ENCODE measurements at regions not wholly inside any gene's neighbourhood (a gene's known extent, or its start where the extent isn't known, plus 50 kb on each side); places are given as distances from the start of the nearest gene placed in this dataset.

- no peak for ATAC-seq (ENCODE audit: insufficient number of reproducible peaks, low FRiP score, low read depth)
- Histone ChIP-seq H3K27ac (no peak overlapping the region), H3K9me3 (no peaks in the 10 kb centered on the region), H3K27me3 (replicated peaks; ENCODE audit: insufficient read depth) (no peaks in the 10 kb centered on the region), H3K4me3 (no peak overlapping the region), H3K4me1 (ENCODE audit: control insufficient read depth in 1 of 2, low read depth in 2 of 2) (no peaks in the 10 kb centered on the region), H3K36me3 (no peaks in the 10 kb centered on the region)
- DNase-seq (ENCODE audit: low spot score), result no peak
- TF ChIP-seq CTCF (IDR thresholded peaks at IDR 0.05), result no peak
Observed at GRCh38 chr22:48615171-48616008, 1212.3 kb downstream of the BRD1 start.

GRCh38 chr22:48613566-48614200 lies 1214.0 kb downstream of the BRD1 start:
- Histone ChIP-seq H3K9me3 (no peaks in the 10 kb centered on the region), H3K4me1 (ENCODE audit: control insufficient read depth in 1 of 2, low read depth in 2 of 2) (no peaks in the 10 kb centered on the region), H3K36me3 (no peaks in the 10 kb centered on the region), H3K4me3 (no peak overlapping the region), H3K27me3 (replicated peaks; ENCODE audit: insufficient read depth) (no peaks in the 10 kb centered on the region), H3K27ac (no peak overlapping the region)
- ATAC-seq (ENCODE audit: insufficient number of reproducible peaks, low FRiP score, low read depth) (no peak), DNase-seq (ENCODE audit: low spot score) (no peak)
- no peak for TF ChIP-seq CTCF (IDR thresholded peaks at IDR 0.05)

DNA sequence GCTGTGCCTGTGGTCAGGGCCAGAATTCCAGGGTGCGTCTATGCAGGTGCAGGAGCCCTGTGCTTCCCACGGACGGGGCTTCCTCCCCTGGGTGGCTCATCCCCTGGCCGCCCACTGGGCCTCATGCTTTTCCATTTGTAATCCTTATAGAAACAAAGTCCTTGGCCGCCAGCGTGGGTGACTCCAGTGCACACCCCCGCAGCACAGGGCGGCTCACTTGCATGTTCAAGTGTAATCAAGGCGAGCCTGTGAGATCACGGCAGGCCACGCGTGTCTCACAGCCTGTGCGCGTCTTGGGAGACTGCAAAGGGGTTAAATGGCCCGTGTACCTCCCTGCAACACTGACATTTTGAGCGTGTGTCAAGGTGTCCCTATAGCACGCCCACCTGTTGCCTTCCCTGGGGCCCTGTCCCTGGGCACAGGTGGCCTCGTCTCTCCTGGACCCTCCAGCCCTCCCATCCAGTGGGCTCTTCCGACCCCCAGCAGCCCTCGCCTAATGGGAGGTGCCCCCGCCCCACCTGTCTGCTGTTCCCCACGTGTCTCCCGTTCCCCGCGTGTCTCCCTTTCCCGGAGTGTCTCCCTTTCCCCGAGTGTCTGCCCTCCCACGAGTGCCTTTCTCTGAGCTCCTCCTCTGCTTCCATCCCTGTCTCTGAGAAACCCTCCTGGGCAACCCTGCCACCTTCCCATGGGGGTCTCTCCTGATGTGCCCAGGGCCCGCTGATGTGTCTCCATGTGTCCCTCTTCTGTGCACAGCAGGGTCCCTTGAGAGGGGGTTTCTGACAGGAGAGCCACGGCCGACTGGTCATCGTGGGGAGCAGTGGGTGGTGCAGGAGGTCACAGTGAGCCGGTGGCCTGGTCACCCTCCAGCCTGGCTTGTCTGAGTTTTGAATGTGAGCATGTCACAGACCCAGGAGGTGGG lies 1215.3 kb downstream of the BRD1 start:
- no peaks in the 10 kb centered on the region for H3K9me3 ChIP-seq
- DNase-seq (ENCODE audit: low spot score) (no peak), ATAC-seq (ENCODE audit: insufficient number of reproducible peaks, low FRiP score, low read depth) (no peak)
- TF ChIP-seq CTCF (IDR thresholded peaks at IDR 0.05), result no peak
- no peak overlapping the region for H3K4me3 ChIP-seq
- H3K4me1 ChIP-seq (ENCODE audit: control insufficient read depth in 1 of 2, low read depth in 2 of 2), result no peaks in the 10 kb centered on the region
- no peaks in the 10 kb centered on the region for H3K36me3 ChIP-seq
- H3K27me3 ChIP-seq (replicated peaks; ENCODE audit: insufficient read depth), result no peaks in the 10 kb centered on the region
- H3K27ac ChIP-seq, result no peak overlapping the region

DNA sequence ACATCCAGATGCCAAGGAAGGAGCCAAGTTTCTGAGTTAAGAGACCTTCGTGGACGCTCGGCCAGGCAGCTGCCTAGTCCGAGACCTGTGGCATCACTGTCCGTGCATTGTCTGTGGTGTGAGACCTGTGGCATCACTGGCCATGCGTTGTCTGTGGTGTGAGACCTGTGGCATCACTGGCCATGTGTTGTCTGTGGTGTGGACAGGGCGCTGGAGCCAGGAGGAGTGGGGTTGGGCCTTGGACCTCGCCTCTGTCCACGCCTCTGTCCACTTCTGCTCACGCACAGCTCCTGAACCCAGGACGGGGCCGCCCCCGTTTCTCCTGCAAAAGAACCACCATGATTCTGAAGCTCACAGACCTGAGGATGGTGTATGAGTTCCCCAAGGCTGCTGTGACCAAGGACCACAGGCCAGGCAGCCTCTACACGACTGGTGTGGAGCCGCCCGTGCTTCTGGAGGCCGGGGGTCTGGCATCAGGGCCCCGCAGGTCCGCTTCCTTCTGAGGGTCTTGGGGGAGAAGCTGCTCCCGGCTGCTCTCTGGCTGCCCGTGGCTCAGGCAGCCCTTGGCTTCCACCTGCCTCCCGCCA lies 1218.3 kb downstream of the BRD1 start:
- H3K9me3 ChIP-seq, result no peaks in the 10 kb centered on the region
- TF ChIP-seq CTCF (IDR thresholded peaks at IDR 0.05), result no peak
- ATAC-seq (ENCODE audit: insufficient number of reproducible peaks, low FRiP score, low read depth), result no peak
- H3K27ac ChIP-seq, result no peak overlapping the region
- no peaks in the 10 kb centered on the region for H3K27me3 ChIP-seq (replicated peaks; ENCODE audit: insufficient read depth)
- DNase-seq (ENCODE audit: low spot score), result no peak
- no peaks in the 10 kb centered on the region for H3K36me3 ChIP-seq
- H3K4me1 ChIP-seq (ENCODE audit: control insufficient read depth in 1 of 2, low read depth in 2 of 2), result no peaks in the 10 kb centered on the region
- no peak overlapping the region for H3K4me3 ChIP-seq
